ENCODE measurements at regions not wholly inside any gene's neighbourhood (a gene's known extent, or its start where the extent isn't known, plus 50 kb on each side); places are given as distances from the start of the nearest gene placed in this dataset.

DNA sequence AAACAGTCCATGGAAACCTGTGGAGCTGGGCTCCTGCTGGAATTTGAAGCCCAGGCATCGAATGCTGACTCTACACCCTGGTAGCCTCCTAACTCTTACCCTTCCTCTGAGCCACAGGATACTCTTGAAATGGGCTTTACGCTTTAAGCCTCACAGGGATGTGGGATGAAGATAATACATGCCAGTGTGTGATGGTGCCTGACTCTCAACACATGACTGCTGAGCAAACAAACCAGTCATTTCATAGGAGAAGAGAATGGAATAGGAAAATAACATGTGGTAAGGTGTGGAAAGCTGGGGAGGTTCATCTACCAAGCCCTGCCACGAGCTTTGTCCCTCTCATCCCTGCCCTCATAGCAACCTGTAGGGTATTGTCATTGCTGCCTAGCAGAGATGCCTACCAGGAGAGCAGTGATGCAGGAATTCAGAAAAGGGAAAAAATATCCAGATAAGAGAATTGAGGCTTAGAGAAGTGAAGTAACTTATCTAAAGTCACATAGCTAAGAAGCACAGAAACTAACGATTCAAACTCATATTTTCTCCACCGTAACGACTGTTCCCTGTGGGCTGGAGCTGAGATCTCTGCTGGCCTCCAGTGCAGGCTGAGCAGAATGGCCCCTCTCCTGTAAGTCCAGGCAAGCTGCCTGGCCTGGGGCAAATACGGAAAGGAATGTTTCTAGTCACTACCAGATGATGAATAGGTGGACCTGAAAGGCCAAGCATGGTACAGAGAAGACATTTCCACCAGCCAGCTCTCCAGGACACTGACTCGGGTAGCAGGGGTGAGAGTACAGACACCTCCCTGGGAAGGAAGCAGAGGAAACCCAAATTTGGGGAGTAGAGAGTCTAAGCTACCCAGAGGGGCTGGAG is 90.2 kb upstream of the DUSP5 start:
- Histone ChIP-seq H3K27ac (ENCODE audit: low read depth, low read length, poor library complexity, severe bottlenecking) (no peak overlapping the region), H3K9me3 (ENCODE audit: low read depth, low read length, poor library complexity, severe bottlenecking) (no peaks in the 10 kb centered on the region), H3K4me3 (ENCODE audit: low read depth, low read length, poor library complexity, severe bottlenecking) (no peak overlapping the region), H3K27me3 (replicated peaks; ENCODE audit: insufficient read depth, low read depth, low read length, poor library complexity) (no peaks in the 10 kb centered on the region), H3K36me3 (ENCODE audit: insufficient read depth, low read length, poor library complexity, severe bottlenecking) (no peaks in the 10 kb centered on the region), H3K4me1 (ENCODE audit: insufficient read depth, low read length, poor library complexity, severe bottlenecking) (peaks cover 13% of the 10 kb centered on the region)
- POLR2A ChIA-PET (ENCODE audit: low non-redundant PET), result no interaction called here
- TF ChIP-seq, protein P1, sequence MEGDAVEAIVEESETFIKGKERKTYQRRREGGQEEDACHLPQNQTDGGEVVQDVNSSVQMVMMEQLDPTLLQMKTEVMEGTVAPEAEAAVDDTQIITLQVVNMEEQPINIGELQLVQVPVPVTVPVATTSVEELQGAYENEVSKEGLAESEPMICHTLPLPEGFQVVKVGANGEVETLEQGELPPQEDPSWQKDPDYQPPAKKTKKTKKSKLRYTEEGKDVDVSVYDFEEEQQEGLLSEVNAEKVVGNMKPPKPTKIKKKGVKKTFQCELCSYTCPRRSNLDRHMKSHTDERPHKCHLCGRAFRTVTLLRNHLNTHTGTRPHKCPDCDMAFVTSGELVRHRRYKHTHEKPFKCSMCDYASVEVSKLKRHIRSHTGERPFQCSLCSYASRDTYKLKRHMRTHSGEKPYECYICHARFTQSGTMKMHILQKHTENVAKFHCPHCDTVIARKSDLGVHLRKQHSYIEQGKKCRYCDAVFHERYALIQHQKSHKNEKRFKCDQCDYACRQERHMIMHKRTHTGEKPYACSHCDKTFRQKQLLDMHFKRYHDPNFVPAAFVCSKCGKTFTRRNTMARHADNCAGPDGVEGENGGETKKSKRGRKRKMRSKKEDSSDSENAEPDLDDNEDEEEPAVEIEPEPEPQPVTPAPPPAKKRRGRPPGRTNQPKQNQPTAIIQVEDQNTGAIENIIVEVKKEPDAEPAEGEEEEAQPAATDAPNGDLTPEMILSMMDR (conservative IDR thresholded peaks at IDR 0.05; ENCODE audit: low read depth, low read length), result no peak
- no peak for TF ChIP-seq EZH2 (IDR thresholded peaks at IDR 0.05; ENCODE audit: borderline replicate concordance, low read depth, low read length, poor library complexity, severe bottlenecking)
- intact Hi-C loops (cut with micrococcal nuclease; ENCODE audit: unreplicated experiment), result no loop called here
- CTCF ChIA-PET, result no interaction called here
- DNase-seq (ENCODE audit: low spot score), result no peak
- no TSS peak for BruUV-seq (replicated peaks)

DNA sequence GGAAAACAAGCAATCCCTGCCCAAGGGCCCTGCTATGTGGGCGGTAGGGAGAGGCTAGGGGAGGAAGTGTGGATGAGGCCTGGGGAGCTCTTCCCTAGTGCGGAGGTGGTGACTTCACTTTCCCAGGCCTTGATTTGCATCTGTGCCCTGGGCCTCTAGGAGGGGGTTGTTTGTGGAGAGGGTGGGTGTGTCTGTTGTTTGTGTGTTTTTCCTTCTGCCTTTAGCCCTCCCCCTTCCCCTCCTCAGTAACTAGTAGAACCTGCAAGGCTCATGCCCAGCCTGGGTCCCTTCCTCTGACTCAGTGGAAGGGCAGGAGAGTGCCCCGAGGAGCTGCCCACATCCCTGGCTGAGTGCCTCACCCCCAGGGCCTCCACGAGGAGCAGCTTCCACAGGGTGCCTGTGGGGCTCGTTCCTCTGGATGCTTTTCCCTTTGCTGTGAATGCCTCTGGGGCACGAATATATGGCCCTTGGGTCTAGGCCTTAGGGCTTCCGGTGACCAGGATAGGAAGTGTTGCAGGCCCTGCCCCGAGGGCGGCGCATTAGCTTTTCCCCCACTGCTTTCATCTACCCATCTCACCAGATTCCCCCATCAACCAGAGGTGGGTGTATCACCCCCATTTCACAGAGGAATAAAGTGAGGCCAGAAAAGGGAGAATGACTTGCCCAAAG is 89.4 kb upstream of the DUSP5 start:
- Histone ChIP-seq H3K27ac (ENCODE audit: low read depth, low read length, poor library complexity, severe bottlenecking) (no peak overlapping the region), H3K36me3 (ENCODE audit: insufficient read depth, low read length, poor library complexity, severe bottlenecking) (no peaks in the 10 kb centered on the region), H3K4me1 (ENCODE audit: insufficient read depth, low read length, poor library complexity, severe bottlenecking) (peaks cover 13% of the 10 kb centered on the region), H3K27me3 (replicated peaks; ENCODE audit: insufficient read depth, low read depth, low read length, poor library complexity) (no peaks in the 10 kb centered on the region), H3K4me3 (ENCODE audit: low read depth, low read length, poor library complexity, severe bottlenecking) (no peak overlapping the region), H3K9me3 (ENCODE audit: low read depth, low read length, poor library complexity, severe bottlenecking) (no peaks in the 10 kb centered on the region)
- TF ChIP-seq, protein P1 (conservative IDR thresholded peaks at IDR 0.05; ENCODE audit: low read depth, low read length), result no peak
- TF ChIP-seq EZH2 (IDR thresholded peaks at IDR 0.05; ENCODE audit: borderline replicate concordance, low read depth, low read length, poor library complexity, severe bottlenecking), result no peak
- intact Hi-C loops (cut with micrococcal nuclease; ENCODE audit: unreplicated experiment), result no loop called here
- ChIA-PET POLR2A (ENCODE audit: low non-redundant PET) (no interaction called here), CTCF (no interaction called here)
- DNase-seq (ENCODE audit: low spot score), result no peak
- BruUV-seq (replicated peaks), result no TSS peak

DNA sequence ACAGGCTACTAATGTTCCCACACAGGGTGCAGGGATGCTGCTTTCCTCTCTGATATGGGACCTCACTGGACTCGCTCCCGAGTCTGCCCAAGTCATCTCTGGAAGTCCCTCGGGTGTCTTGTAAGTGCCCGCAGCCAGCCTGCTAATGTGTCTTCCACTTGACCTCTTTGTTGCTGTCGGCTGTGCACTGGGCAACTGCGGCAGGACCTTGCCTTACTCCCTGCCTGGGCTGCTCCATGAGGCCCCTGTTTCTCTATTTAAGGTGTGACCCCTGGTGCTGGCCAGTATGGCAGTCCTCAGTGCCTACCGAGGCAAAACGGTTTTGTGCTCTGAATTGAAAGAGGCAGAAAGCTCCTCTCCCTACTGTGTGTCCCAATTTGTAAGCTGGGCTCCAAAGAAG is 88.8 kb upstream of the DUSP5 start:
- TF ChIP-seq, protein P1 (conservative IDR thresholded peaks at IDR 0.05; ENCODE audit: low read depth, low read length), result no peak
- no peak for TF ChIP-seq EZH2 (IDR thresholded peaks at IDR 0.05; ENCODE audit: borderline replicate concordance, low read depth, low read length, poor library complexity, severe bottlenecking)

More for the DNA sequence above, 88.8 kb upstream of the DUSP5 start:
- no peaks in the 10 kb centered on the region for H3K9me3 ChIP-seq (ENCODE audit: low read depth, low read length, poor library complexity, severe bottlenecking)
- no peaks in the 10 kb centered on the region for H3K36me3 ChIP-seq (ENCODE audit: insufficient read depth, low read length, poor library complexity, severe bottlenecking)
- H3K27ac ChIP-seq (ENCODE audit: low read depth, low read length, poor library complexity, severe bottlenecking), result no peak overlapping the region
- no peak overlapping the region for H3K4me3 ChIP-seq (ENCODE audit: low read depth, low read length, poor library complexity, severe bottlenecking)
- ChIA-PET POLR2A (ENCODE audit: low non-redundant PET) (no interaction called here), CTCF (no interaction called here)
- DNase-seq (ENCODE audit: low spot score), result no peak
- H3K27me3 ChIP-seq (replicated peaks; ENCODE audit: insufficient read depth, low read depth, low read length, poor library complexity), result no peaks in the 10 kb centered on the region
- intact Hi-C loops (cut with micrococcal nuclease; ENCODE audit: unreplicated experiment), result no loop called here
- no TSS peak for BruUV-seq (replicated peaks)
- peaks cover 13% of the 10 kb centered on the region for H3K4me1 ChIP-seq (ENCODE audit: insufficient read depth, low read length, poor library complexity, severe bottlenecking)

Data from A673 (cell line).